COLO668 (cell line): ENCODE measurements at regions not wholly inside any gene's neighbourhood (a gene's known extent, or its start where the extent isn't known, plus 50 kb on each side); places are given as distances from the start of the nearest gene placed in this dataset.
A peak's percentile ranks its signal among the peaks of the same experiment; 100 is the strongest.
"Not testable (repeated sequence)": the region's sequence is repeated elsewhere in the genome, so short reads cannot be mapped to it uniquely, and the experiment has no call there.

Experiments used
- DNase-seq: peaks from one replicate; lab custom pipeline; 2025; ENCODE audit not compliant: unreplicated experiment; lab: John Stamatoyannopoulos, UW

GRCh38 chr2:183522489-183523266, 398.4 kb downstream of the NUP35 start:
- DNase-seq: no peak

- no peak for DNase-seq
These were observed 406.2 kb downstream of the NUP35 start for GRCh38 chr2:183530333-183530901.

- DNase-seq: no peak
These were observed 408.3 kb downstream of the NUP35 start for GRCh38 chr2:183532514-183532913.

GRCh38 chr2:183533021-183533420, 408.8 kb downstream of the NUP35 start:
- DNase-seq: no peak

- no peak for DNase-seq
These were observed 412.0 kb downstream of the NUP35 start for GRCh38 chr2:183536290-183536689.

DNA sequence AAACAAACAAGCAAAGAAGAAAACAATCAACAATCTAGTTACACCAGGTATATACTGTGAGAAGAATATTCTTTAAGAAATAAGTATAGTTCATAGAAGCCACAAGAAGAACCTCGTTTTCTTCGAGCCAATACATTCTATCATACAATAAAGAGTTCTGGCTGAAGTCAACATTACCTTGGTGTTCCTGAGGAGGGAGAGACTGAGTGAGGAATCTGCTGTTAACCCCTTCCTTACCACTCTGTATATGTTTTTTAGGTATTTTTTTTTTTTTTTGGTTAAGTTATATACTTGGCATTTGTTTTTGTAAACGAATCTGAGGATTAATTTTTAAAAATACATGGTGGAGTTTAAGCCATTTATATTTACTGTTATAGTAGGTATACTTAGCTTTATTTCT, 412.5 kb downstream of the NUP35 start:
- DNase-seq: no peak

DNA sequence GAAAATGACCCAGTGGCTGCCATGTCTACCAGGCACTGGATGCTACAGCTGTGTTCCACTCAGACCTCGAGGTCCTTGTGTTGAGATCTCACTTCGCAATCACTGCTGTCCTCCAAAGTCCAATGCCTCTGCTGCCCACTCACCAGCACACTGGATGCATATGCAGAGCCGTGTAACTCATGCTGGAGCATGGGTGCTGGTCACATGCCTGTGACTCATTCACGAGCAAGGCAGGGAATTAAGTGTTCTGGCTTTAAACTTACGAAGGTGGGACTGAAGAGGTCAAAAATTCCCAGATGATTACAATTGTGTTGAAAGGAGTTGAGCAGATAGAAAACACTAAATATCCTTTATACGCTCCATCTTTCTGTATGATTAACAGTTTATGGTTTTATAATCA, 417.5 kb downstream of the NUP35 start:
- DNase-seq: no peak

DNA sequence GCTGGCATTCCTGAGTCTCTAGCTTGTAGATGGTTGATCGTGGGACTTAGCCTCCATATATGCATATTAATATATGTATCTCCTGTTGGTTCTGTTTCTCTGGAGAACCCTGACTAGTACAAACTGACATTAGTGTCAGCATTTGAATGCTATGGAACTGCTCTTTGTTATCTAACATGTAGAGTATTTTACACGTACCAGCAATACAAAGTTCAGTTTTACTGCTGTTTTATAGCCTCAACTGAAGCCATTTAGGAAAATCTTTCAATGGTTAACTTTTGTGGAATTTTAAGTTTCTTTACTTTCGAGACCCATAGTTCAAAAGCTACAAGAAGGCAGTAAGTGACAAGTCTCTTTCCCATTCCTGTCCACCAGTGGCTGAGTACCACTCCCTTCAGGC, 418.4 kb downstream of the NUP35 start:
- DNase-seq: no peak

DNA sequence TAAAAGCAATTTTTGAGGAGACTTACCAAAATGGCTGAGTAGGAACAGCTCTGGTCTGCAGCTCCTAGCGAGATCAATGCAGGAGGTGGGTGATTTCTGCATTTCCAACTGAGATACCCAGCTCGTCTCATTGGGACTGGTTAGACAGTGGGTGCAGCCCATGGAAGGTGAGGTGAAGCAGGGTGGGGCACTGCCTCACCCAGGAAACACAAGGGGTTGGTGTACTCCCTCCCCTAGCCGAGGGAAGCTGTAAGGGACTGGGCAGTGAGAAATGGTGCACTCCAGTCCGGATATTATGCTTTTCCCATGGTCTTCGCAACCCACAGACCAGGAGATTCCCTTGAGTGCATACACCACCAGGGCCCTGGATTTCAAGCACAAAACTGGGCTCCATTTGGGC, 419.0 kb downstream of the NUP35 start:
- no peak for DNase-seq

- peak; percentile 60 for DNase-seq
These were observed 419.5 kb downstream of the NUP35 start for GRCh38 chr2:183543731-183544130.

- not testable (repeated sequence) for DNase-seq
These were observed 422.5 kb downstream of the NUP35 start for GRCh38 chr2:183546560-183547350.

DNA sequence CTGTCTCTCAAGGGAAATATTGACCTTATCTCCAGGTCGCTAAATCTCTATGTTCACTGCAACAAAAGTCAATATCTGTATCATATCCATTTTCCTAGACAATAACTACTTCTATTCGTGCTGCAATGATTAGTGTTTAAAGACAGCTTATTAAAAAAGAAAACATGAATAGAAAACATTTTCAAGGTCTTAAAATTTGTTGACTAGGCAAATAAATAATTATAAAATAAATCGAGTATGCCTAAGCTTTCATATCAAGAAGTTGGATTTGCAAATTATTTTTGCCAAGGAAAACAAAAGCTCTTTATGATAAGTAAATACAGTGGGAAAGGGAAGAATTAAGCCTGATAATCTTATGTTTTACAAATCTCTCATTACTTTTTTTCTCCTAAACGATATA, 428.5 kb downstream of the NUP35 start:
- DNase-seq: no peak

DNA sequence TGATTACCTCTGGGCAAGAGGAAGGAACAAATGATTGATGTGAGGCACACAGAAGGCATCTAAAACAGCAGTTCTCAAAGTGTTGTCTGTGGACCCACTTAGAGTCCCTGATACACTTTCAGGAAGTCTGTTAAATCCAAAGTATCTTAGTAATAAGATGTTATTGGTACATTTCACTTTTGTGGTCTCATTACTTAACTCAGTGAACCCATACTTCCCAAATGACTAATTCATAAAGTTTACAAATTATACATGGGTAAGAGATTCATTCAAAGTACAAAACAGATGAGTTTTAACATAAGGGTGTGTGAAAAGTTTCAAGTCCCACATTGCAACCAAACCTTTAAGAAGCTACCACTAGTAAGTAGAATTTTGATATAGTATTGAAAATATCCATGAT, 440.5 kb downstream of the NUP35 start:
- no peak for DNase-seq

DNA sequence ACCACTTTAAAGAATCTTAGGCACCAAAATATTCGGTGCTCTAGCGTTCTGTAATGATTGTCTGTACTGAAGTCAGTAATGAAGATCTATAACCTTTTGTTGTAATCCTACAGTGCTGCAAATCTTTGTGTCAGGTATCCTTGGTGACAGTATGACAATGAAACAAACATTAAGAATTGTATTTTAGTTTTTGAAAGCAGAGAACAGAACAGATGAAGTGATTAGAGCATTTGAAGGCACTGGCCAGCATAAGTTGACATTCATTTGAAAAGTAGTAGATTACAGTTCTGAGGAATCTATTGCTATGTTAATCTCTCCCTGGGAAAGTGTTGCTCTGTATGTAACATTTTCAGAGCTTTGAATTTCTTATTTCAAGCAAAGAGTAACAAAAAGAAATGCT, 451.2 kb downstream of the NUP35 start:
- no peak for DNase-seq

DNA sequence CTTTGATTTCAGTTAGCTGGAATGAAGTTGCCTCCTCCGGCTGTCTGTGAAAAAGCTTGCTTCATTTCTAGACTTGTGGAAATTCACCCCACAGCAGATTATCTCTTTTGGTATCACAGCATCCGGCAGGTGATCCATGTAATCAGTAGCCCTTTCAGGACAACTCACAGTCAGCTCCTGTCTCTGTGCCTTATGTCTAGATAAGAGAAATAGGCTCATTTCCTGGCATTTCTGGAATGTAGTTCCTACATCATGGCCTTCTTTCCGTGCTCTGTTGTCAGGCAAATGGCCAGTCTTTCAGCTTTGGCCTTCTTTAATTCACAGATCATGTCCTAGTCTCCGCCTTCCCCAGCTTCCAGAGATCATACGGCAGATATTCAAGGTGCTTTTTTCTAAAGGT, 455.4 kb downstream of the NUP35 start:
- DNase-seq: no peak

DNA sequence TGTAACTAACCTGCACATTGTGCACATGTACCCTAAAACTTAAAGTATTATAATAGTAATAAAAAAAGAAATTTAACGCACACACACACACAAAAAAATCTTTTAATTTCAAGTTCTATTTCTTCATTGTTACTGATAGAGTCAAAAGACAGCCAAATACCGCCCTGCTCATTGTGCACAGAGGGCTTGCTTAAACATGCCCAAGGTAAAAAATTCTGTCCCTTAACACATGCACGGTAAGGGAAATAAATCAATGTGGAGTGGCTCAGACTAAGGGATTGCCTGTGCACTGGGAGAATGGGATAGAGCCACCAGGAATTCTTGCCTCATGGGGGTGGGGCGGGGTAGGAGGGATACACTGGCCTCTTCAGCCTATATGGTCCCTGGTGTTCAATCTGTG, 468.0 kb downstream of the NUP35 start:
- DNase-seq: no peak

DNA sequence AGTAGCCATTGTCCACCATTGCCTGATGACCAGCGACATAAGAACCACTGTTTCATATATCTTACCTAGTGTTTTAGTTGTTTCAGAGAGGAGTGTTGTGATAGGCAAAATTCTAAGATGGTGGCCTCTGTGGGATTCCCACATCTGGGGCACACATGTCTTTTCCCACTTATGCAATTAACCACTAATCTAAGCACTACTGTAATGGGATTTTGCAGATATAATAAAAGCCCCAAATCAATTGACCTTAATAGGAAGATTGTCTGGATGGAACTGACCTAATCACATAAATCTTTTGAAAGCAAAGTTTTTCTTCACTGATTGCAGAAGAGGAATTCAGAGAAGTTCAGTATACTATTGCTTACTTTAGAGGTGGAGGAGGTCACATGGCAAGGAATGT, 469.9 kb downstream of the NUP35 start:
- DNase-seq: no peak

DNA sequence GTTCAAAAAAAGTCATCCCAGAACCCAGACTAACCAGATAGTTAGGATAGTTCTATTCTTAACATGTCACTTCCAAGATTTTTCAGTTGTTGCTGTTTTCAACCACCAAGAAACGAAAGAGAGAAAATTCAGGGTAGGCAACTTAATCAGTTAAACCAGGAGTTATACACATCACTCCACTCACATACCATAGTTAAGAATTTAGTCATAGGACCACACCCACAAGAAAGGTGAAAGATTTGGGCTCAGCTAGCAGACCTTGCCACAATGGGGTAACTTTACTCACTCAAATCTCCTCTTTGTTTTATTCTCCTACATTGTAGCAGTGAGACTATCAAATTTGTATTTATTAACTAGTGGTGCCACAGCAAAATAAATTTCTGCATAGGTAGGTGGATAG, 473.6 kb downstream of the NUP35 start:
- DNase-seq: no peak

GRCh38 chr2:183604065-183604464, 479.8 kb downstream of the NUP35 start:
- DNase-seq: no peak

DNA sequence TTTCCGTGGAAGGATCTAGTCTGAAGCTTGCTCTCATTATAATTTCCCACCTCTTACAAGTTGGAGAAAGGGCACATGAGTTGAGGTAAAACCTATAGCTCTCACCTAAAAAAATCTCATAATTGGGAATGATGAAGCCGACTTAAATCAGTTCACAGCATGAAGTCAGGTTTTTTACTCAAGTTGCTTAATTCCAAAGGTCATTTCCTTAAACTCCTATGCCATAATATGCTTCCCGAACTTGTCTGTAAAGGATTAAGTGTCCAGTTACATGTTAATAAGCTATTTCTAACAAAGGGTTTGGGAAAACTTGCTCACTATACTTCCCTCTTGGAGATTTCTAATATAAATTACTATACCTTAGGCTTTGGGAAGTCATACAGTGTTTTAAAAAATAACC, 481.2 kb downstream of the NUP35 start:
- DNase-seq: no peak

- no peak for DNase-seq
These were observed 481.9 kb downstream of the NUP35 start for GRCh38 chr2:183606022-183606717.

DNA sequence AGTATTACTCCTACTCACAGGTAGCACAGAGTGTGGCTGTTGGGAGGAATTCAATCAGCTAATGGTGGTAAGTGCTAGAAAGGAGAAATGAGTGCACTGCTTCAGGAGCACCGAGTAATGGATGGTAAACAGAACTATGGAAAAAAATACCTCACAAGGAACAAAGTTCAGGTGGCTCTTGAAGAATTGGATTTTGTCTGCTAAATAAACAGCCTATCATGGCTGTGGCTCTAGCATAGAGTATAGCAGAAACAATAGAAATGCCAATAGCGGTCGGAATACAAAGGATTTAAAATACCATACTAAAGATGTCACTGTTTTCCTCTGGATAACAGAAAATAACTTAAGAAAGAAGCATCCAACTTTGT, 482.5 kb downstream of the NUP35 start:
- no peak for DNase-seq
